ENCODE measurements at regions not wholly inside any gene's neighbourhood (a gene's known extent, or its start where the extent isn't known, plus 50 kb on each side); places are given as distances from the start of the nearest gene placed in this dataset.
"Not testable (repeated sequence)": the region's sequence is repeated elsewhere in the genome, so short reads cannot be mapped to it uniquely, and the experiment has no call there.

- intact Hi-C loops (cut with DNase I), result no loop called here
- H3K4me1 ChIP-seq, result no peaks in the 10 kb centered on the region
- peak in 1 of 2 donors; percentile 30 for DNase-seq
- H3K4me3 ChIP-seq (replicated peaks in 1 of 3), result no peak overlapping the region
- H3K9me3 ChIP-seq, result no peaks in the 10 kb centered on the region
- WGBS, 2 donors, result 60 to 67% methylated on average over 5 to 6 of the region's 6 CpGs
- no peaks in the 10 kb centered on the region for H3K27me3 ChIP-seq
- H3K36me3 ChIP-seq, result no peaks in the 10 kb centered on the region
- H3K27ac ChIP-seq, result no peak overlapping the region
- TF ChIP-seq POLR2A (IDR thresholded peaks at IDR 0.05), result no peak
- TF ChIP-seq, protein P1, sequence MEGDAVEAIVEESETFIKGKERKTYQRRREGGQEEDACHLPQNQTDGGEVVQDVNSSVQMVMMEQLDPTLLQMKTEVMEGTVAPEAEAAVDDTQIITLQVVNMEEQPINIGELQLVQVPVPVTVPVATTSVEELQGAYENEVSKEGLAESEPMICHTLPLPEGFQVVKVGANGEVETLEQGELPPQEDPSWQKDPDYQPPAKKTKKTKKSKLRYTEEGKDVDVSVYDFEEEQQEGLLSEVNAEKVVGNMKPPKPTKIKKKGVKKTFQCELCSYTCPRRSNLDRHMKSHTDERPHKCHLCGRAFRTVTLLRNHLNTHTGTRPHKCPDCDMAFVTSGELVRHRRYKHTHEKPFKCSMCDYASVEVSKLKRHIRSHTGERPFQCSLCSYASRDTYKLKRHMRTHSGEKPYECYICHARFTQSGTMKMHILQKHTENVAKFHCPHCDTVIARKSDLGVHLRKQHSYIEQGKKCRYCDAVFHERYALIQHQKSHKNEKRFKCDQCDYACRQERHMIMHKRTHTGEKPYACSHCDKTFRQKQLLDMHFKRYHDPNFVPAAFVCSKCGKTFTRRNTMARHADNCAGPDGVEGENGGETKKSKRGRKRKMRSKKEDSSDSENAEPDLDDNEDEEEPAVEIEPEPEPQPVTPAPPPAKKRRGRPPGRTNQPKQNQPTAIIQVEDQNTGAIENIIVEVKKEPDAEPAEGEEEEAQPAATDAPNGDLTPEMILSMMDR (IDR thresholded peaks at IDR 0.05), result no peak
These were observed 605.1 kb downstream of the BCOR start for GRCh38 chrX:39492497-39493162.

- H3K36me3 ChIP-seq, result no peaks in the 10 kb centered on the region
- H3K9me3 ChIP-seq, result no peaks in the 10 kb centered on the region
- H3K27ac ChIP-seq, result no peak overlapping the region
- H3K4me3 ChIP-seq (replicated peaks in 1 of 3), result no peak overlapping the region
- intact Hi-C loops (cut with DNase I), result no loop called here
- H3K4me1 ChIP-seq, result no peaks in the 10 kb centered on the region
- DNase-seq, result no peak
- TF ChIP-seq, protein P1 (IDR thresholded peaks at IDR 0.05), result no peak
- no peak for TF ChIP-seq POLR2A (IDR thresholded peaks at IDR 0.05)
- 89% methylated on average over 1 of the region's 1 CpG for WGBS, 2 donors
- no peaks in the 10 kb centered on the region for H3K27me3 ChIP-seq
These were observed 604.6 kb downstream of the BCOR start for GRCh38 chrX:39493168-39493567.

- DNase-seq; H3K27me3 ChIP-seq; H3K9me3 ChIP-seq; H3K36me3 ChIP-seq; H3K4me3 ChIP-seq (replicated peaks in 1 of 3); H3K27ac ChIP-seq; H3K4me1 ChIP-seq; intact Hi-C loops (cut with DNase I): not testable (repeated sequence)
- WGBS, 2 donors, result 87 to 89% methylated on average over 4 of the region's 4 CpGs
These were observed 600.6 kb downstream of the BCOR start for GRCh38 chrX:39497117-39497516.

DNA sequence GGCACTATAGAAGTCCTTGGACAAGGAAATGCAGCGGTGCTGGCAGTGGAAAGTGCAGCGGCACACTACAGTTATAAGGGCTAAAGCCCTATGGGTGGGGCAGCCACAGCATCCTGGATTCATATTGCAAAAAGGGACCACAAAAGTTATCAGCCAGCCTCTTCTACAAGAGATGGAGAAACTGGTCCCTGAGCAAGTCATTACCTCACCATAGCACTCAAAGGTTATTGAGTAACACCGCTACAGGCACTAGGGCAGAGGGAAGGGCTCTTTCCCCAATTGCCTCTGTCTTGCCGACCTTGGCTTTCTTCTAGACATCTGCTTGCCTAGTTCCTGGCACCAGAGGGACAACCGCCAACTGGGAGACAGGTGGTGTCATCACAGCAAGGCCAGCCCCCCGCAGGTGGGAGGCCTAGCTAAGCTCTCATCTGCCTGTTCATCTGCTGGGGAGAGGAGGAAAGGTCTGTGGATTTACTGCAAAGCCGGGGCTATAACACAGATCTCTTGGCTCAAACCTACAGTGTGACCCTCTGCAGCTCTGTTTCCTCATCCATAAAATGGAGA is 600.0 kb downstream of the BCOR start:
- intact Hi-C loops (cut with DNase I), result no loop called here
- 88 to 97% methylated on average over 4 to 7 of the region's 7 CpGs for WGBS, 2 donors
- TF ChIP-seq POLR2A (IDR thresholded peaks at IDR 0.05), result no peak
- TF ChIP-seq, protein P1 (IDR thresholded peaks at IDR 0.05), result no peak
- Histone ChIP-seq H3K9me3 (no peaks in the 10 kb centered on the region), H3K27ac (no peak overlapping the region), H3K27me3 (no peaks in the 10 kb centered on the region), H3K4me1 (no peaks in the 10 kb centered on the region), H3K4me3 (replicated peaks in 1 of 3) (no peak overlapping the region), H3K36me3 (no peaks in the 10 kb centered on the region)
- no peak for DNase-seq

DNA sequence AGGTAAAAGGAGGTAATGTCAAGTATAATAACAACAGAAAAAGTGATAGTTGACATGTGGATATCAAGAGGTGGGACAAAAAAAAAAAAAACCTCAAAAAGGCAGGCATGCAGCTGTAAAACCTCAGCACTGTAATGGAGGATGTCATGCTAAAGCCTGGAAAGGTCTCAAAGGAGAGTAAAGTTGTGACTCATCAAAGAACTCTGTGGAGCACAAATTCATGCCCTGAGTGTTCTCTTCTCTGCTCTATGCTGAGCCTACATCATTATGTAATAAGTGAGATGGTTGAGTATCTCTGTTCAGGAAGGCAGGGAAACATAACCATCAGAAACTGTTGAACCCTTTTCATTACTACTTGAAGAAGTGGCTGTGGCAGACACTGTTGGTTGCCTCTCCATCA is 597.8 kb downstream of the BCOR start:
- intact Hi-C loops (cut with DNase I), result no loop called here
- no peaks in the 10 kb centered on the region for H3K9me3 ChIP-seq
- H3K4me3 ChIP-seq (replicated peaks in 1 of 3), result no peak overlapping the region
- no peaks in the 10 kb centered on the region for H3K4me1 ChIP-seq
- TF ChIP-seq, protein P1 (IDR thresholded peaks at IDR 0.05), result no peak
- no peak for TF ChIP-seq POLR2A (IDR thresholded peaks at IDR 0.05)
- DNase-seq, result no peak
- H3K27ac ChIP-seq, result no peak overlapping the region
- H3K27me3 ChIP-seq, result no peaks in the 10 kb centered on the region
- H3K36me3 ChIP-seq, result no peaks in the 10 kb centered on the region

All from thyroid gland (tissue), 4 donors.